ENCODE measurements at regions not wholly inside any gene's neighbourhood (a gene's known extent, or its start where the extent isn't known, plus 50 kb on each side); places are given as distances from the start of the nearest gene placed in this dataset.

GRCh38 chr6:105890521-105891244 is 195.5 kb upstream of the PRDM1 start:
- no peak for TF ChIP-seq CTCF (IDR thresholded peaks at IDR 0.05)
- no peak for TF ChIP-seq EZH2 (IDR thresholded peaks at IDR 0.05; ENCODE audit: borderline replicate concordance, insufficient read depth, low read depth, low read length, poor library complexity, severe bottlenecking)
